ENCODE measurements at regions not wholly inside any gene's neighbourhood (a gene's known extent, or its start where the extent isn't known, plus 50 kb on each side); places are given as distances from the start of the nearest gene placed in this dataset.

GRCh38 chr13:56687131-56687530 lies 453.6 kb upstream of the PRR20A start:
- no peak for TF ChIP-seq POLR2AphosphoS5 (IDR thresholded peaks at IDR 0.05; ENCODE audit: low read depth, low read length)
- TF ChIP-seq TAF1 (IDR thresholded peaks at IDR 0.05; ENCODE audit: low read depth, low read length), result no peak
- no peak for TF ChIP-seq POLR2A (IDR thresholded peaks at IDR 0.05; ENCODE audit: low read depth, low read length)
- no peak for TF ChIP-seq PAX5 (IDR thresholded peaks at IDR 0.05; ENCODE audit: insufficient read depth, low read length, severe bottlenecking)
- no peak for TF ChIP-seq SPI1 (IDR thresholded peaks at IDR 0.05; ENCODE audit: low read depth, low read length)
